WERI-Rb-1 (cell line): ENCODE measurements at regions not wholly inside any gene's neighbourhood (a gene's known extent, or its start where the extent isn't known, plus 50 kb on each side); places are given as distances from the start of the nearest gene placed in this dataset.

Source experiments
- DNase-seq: peaks from one replicate; pipeline ENCODE4 v3.0.0-alpha.2; 2020
- H3K27ac ChIP-seq: fragments of 250-450 bp; sonication (Bioruptor Pico); 2 replicates; pipeline ENCODE4 v1.5.1; 2020; ENCODE audit warnings: mild to moderate bottlenecking, moderate library complexity
- H3K27me3 ChIP-seq: fragments of 250-450 bp; sonication (Bioruptor Pico); 2 replicates; pipeline ENCODE4 v1.5.1; 2021; ENCODE audit warnings: mild to moderate bottlenecking, low read depth, moderate library complexity; ENCODE audit not compliant: insufficient read depth, severe bottlenecking
- H3K36me3 ChIP-seq: fragments of 250-450 bp; sonication (Bioruptor Pico); 2 replicates; pipeline ENCODE4 v1.5.1; 2020; ENCODE audit warnings: mild to moderate bottlenecking, moderate library complexity
- H3K4me3 ChIP-seq: 2 replicates; pipeline ENCODE4 v1.5.1; 2011; ENCODE audit warnings: low read depth, mild to moderate bottlenecking, control low read depth, low read length
- H3K9me3 ChIP-seq: fragments of 250-450 bp; sonication (Bioruptor Pico); 2 replicates; pipeline ENCODE4 v1.5.1; 2021; ENCODE audit warnings: mild to moderate bottlenecking, moderate library complexity; ENCODE audit not compliant: severe bottlenecking
- TF ChIP-seq, protein P1 (sequence below): IDR thresholded peaks from 2 replicates; pipeline ENCODE4 v1.5.1; 2011; ENCODE audit warnings: low read depth, mild to moderate bottlenecking, control low read depth, inconsistent platforms, low read length

DNA sequence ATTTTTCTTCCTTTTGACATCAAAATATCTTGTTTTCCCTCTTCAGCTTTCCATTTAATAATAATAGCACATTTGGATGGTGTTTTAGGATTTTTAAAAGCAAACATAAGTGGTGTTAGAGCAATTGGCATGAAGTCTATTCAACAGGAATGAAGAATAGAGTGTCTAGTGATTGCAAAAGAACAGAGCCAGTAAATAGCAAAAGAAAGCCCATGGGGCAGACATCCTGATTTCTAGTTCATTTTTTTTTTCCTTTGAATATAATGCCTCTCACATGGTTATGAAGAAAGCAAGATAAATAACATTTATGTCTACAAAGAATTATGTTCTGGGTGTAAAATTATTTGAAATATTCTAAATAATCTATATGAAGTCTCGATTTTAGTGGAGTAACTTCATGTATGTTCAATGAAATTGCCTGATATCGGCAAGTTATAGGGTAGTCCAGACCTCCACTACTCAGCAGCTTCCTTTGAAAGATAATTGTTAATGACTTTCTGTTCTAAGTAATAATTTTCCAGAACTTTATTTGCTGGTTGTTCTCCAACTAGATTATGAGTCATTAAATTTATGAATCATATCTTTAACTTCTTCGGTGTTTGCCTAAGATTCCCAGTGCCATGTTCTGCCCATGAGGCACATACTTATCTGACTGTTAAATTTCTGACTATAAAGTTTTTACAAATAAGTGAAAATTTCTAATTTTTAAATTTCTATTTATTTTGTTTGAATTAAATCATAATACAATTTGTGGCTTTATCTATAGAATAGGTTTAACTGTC, 587.9 kb downstream of the TLL1 start:
- DNase-seq: no peak
- Histone ChIP-seq H3K27ac (no peak overlapping the region), H3K27me3 (no peaks in the 10 kb centered on the region), H3K36me3 (no peaks in the 10 kb centered on the region), H3K4me3 (no peak overlapping the region), H3K9me3 (no peaks in the 10 kb centered on the region)
- TF ChIP-seq, protein P1, sequence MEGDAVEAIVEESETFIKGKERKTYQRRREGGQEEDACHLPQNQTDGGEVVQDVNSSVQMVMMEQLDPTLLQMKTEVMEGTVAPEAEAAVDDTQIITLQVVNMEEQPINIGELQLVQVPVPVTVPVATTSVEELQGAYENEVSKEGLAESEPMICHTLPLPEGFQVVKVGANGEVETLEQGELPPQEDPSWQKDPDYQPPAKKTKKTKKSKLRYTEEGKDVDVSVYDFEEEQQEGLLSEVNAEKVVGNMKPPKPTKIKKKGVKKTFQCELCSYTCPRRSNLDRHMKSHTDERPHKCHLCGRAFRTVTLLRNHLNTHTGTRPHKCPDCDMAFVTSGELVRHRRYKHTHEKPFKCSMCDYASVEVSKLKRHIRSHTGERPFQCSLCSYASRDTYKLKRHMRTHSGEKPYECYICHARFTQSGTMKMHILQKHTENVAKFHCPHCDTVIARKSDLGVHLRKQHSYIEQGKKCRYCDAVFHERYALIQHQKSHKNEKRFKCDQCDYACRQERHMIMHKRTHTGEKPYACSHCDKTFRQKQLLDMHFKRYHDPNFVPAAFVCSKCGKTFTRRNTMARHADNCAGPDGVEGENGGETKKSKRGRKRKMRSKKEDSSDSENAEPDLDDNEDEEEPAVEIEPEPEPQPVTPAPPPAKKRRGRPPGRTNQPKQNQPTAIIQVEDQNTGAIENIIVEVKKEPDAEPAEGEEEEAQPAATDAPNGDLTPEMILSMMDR: no peak

DNA sequence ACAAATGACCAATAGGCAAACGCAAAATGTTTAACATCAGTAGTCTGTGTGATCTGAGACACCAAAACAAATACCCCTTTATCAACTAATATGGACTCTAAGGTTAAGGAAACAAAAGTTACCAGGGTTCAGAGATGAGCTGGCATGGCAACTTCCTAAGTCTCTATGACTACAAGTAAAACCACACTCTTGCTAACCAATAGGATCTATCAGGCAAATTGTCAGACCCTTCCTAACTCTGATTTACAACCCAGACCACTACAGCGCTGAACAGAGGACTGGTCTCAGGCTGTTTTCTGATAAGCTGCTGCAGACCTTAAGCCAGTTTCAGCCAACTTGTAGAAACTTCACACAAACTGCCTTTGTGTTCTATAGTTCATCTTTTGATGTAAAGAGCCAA, 608.0 kb downstream of the TLL1 start:
- TF ChIP-seq, protein P1: no peak
- H3K9me3 ChIP-seq: no peaks in the 10 kb centered on the region
- H3K27ac ChIP-seq: no peak overlapping the region
- no peak for DNase-seq
- no peak overlapping the region for H3K4me3 ChIP-seq
- no peaks in the 10 kb centered on the region for H3K27me3 ChIP-seq
- no peaks in the 10 kb centered on the region for H3K36me3 ChIP-seq

- no peak for DNase-seq
- no peak overlapping the region for H3K4me3 ChIP-seq
- no peaks in the 10 kb centered on the region for H3K36me3 ChIP-seq
- no peak overlapping the region for H3K27ac ChIP-seq
- no peaks in the 10 kb centered on the region for H3K9me3 ChIP-seq
- TF ChIP-seq, protein P1: no peak
- H3K27me3 ChIP-seq: no peaks in the 10 kb centered on the region
Measured at GRCh38 chr4:166481739-166482138, 608.7 kb downstream of the TLL1 start.

DNA sequence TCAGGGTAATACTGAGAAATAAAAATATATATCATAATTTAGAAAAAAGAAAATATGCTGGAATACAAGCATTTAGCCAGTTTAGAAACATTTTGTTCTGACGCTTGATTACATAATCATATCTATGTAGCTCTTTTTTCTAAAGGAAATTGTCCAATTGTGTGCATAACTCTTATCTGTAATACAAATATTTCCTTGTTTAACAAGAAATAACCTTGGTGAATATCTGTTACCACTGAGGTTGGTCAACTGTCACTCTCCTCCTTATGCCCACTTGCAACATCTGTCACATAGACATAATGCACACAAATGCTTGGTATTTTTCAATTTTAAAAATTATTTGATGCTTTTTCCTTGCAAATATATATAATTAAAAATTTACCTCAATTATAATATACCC, 609.7 kb downstream of the TLL1 start:
- Histone ChIP-seq H3K36me3 (no peaks in the 10 kb centered on the region), H3K27me3 (no peaks in the 10 kb centered on the region), H3K9me3 (no peaks in the 10 kb centered on the region), H3K4me3 (no peak overlapping the region), H3K27ac (no peak overlapping the region)
- TF ChIP-seq, protein P1: no peak
- no peak for DNase-seq

DNA sequence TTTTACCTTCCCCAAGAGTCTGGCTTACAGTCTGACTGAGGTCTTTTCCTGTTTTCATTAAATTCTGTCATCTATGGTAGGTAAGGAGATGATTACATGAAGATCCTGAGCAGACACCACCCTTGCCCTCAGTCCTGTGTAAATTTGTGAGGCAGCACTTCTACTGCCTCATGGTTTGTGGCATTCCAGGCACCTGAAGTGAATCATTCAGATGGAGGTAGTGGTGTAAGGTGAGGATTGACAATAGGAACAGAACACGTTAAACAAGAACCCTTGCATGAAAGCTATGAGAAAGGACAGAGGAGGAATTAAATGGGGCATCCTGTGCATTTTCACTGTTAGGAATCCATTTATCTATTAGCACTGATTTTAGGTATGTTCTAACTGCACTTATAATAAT, 618.6 kb downstream of the TLL1 start:
- DNase-seq: no peak
- no peaks in the 10 kb centered on the region for H3K9me3 ChIP-seq
- H3K27me3 ChIP-seq: no peaks in the 10 kb centered on the region
- TF ChIP-seq, protein P1: no peak
- H3K4me3 ChIP-seq: no peak overlapping the region
- no peaks in the 10 kb centered on the region for H3K36me3 ChIP-seq
- no peak overlapping the region for H3K27ac ChIP-seq

DNA sequence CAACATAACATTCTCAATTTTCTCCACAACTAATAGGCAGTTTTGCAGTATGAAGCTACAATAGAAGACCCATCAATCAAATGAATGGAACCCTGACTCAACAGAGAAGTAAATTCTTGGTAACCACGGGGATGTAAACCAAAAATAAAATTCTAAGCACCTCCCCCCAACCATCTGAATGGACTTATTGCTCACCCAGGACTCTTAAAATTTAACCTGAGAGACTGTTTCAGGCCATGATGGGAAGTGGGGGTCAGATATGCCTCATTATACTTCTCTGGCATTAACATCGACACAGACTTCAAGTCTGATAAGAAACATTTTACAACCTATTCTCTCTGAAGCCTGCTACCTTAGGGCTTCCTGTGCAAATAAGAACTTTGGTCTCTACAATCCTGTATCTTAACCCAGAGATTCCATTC, 620.9 kb downstream of the TLL1 start:
- Histone ChIP-seq H3K36me3 (no peaks in the 10 kb centered on the region), H3K4me3 (no peak overlapping the region), H3K27me3 (no peaks in the 10 kb centered on the region), H3K27ac (no peak overlapping the region), H3K9me3 (no peaks in the 10 kb centered on the region)
- DNase-seq: no peak
- TF ChIP-seq, protein P1: no peak
